Hepatocyte (in vitro differentiated cells): ENCODE measurements at regions not wholly inside any gene's neighbourhood (a gene's known extent, or its start where the extent isn't known, plus 50 kb on each side); places are given as distances from the start of the nearest gene placed in this dataset.

Experiments used
- CTCF ChIP-seq: fragments of 200-600 bp; sonication (generic); IDR thresholded peaks from 2 replicates; pipeline ENCODE4 v1.5.1; 2016; ENCODE audit warnings: antibody characterized with exemption, mild to moderate bottlenecking; ENCODE audit not compliant: poor library complexity
- EZH2 ChIP-seq: fragments of 200-600 bp; sonication (generic); IDR thresholded peaks from 2 replicates; pipeline ENCODE4 v1.6.1; 2016; ENCODE audit warnings: antibody characterized with exemption, mild to moderate bottlenecking, borderline replicate concordance

DNA sequence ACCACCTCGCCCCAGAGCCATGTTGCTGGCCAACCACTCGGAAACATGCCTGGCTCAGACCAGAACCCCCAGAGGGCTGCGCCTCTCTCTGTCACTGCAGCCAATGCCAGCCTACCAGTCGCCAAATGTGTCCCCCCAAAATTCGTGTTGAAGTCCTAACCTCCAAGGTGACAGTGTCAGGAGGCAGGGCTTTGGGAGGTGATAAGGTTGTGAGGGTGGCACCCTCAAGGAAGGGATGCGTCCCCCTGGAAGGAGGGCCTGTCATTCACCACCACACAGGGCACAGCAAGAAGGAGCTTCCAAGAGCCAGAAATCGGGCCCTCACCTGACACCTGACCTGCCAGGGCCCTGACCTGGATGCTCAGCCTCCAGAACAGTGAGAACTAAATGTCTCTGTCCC lies 291.9 kb upstream of the SALL3 start:
- TF ChIP-seq CTCF (no peak), EZH2 (no peak)
